ENCODE measurements at regions not wholly inside any gene's neighbourhood (a gene's known extent, or its start where the extent isn't known, plus 50 kb on each side); places are given as distances from the start of the nearest gene placed in this dataset.

DNA sequence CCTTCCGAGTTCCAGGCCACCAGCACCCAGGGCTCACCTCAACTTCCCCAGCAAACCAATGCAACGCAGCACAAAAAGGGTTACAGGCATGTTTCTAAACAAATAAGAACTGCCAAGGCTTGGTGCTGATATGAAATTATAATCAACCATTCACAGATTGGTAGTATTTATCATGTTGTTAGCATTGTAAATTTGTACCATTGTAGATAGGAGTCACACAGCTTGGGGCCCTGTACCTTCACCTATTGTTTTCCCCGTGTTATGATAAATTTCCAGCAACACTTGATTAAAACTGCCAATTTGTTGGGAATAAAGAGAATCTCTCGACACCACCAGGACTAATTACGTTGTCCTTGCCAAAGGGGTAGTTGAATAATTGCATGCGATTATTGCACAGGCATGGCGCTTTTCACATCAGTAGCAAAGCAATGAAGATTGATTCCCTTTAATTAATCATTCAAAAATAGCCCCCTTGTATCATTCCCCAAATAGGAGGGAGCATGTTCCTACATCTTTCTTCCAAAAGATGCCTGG is 454.1 kb downstream of the ZNF608 start (continued):
- TF ChIP-seq KDM5A (IDR thresholded peaks at IDR 0.05; ENCODE audit: low read length) (no peak), RBBP5 (IDR thresholded peaks at IDR 0.05; ENCODE audit: borderline replicate concordance, low read depth, low read length) (no peak), POLR2AphosphoS5 (IDR thresholded peaks at IDR 0.05; ENCODE audit: low read depth, low read length) (no peak)

All from H1 (cell line).